Inferior parietal cortex (tissue), 1 donor: ENCODE measurements at regions not wholly inside any gene's neighbourhood (a gene's known extent, or its start where the extent isn't known, plus 50 kb on each side); places are given as distances from the start of the nearest gene placed in this dataset.

Experiments used
- DNase-seq: peaks from one replicate; pipeline ENCODE4 v3.0.0-alpha.2; 2016; ENCODE audit errors: extremely low spot score

DNA sequence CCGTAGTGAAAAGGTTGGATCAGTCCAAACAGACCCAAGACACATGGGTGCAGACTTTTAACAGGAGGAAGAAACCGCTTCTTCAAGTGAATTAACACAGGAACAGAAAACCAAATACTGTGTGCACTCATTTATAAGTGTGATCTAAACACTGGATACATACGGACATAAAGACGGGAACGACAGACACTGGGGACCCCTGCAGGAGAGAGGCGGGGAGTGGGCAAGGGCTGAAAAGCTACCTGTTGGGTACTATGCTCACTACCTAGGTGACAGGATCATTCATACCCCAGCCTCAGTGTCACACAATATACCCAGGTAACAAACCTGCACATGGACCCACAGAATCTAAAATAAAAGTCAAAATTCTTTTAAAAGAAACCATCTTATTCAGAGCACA, 326.0 kb upstream of the NOCT start:
- no peak for DNase-seq

GRCh38 chr4:138689187-138689586, 326.4 kb upstream of the NOCT start:
- no peak for DNase-seq

GRCh38 chr4:138688408-138689085, 327.0 kb upstream of the NOCT start:
- no peak for DNase-seq

DNA sequence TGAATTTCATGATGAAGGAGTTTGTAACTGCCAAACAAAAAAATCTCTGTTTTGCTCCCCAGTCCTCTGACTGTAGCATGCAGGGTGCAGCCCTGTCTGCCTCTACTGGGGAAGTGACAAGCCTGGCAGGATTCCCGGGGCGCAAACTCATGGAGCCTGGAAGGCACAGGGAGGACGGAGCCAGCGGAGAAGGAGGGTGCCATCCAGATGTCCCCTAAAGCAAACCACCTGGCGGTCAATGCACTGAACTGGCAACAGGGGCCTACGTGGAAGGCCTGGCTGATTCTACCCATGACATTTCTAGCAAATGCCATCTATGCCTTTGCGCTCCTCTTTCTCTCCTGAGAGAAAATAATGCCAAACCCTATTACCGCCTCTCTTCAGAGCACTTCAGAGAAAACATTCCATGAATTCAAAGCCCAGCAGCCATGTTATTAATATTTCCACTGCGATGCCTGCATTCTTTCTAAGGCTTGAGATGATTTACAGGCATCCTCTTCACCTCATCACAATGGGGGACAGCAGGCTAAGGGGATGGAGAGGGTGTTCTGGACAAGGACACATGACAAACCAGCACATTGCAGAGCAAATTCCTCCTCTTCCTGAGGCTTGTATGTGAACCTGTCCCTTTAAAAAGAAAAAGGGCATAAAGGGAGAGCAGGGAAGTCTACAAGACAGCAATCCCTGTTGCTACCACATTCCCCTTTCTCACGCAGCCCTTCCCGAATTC, 329.3 kb upstream of the NOCT start:
- DNase-seq: no peak

GRCh38 chr4:138685316-138685715, 330.3 kb upstream of the NOCT start:
- DNase-seq: no peak

DNA sequence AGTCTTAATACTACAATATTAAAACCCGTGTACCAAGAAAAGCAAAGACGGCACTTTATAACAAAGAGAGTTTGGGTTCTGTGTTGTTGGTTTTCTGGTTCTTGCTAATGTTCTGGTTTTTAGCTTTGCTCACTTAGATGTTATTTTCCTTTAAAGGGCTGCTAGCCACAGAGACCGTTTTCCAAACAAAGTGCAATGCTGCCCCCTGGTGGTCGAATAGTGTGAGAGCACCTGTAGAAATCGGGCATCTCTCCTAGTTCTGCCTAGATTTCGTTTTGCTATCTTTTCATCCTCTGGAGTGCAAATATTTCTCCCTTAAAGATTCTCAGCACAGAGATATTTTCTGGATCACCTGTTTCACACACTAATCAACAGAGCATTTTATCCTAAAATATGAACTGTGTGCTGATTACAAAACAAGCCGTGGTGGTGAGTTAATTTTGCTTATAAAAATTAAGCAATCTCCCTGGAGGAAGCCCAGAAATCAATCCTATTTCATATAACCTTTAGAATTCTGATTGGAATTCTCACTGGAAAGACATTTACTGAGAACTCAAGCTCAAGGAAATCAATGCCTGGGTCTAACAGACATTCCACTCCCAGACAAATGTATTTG, 334.5 kb upstream of the NOCT start:
- DNase-seq: peak; percentile 98

- DNase-seq: no peak
Observed at GRCh38 chr4:138680256-138680655, 335.3 kb upstream of the NOCT start.

- no peak for DNase-seq
Observed at GRCh38 chr4:138678985-138679746, 336.4 kb upstream of the NOCT start.

DNA sequence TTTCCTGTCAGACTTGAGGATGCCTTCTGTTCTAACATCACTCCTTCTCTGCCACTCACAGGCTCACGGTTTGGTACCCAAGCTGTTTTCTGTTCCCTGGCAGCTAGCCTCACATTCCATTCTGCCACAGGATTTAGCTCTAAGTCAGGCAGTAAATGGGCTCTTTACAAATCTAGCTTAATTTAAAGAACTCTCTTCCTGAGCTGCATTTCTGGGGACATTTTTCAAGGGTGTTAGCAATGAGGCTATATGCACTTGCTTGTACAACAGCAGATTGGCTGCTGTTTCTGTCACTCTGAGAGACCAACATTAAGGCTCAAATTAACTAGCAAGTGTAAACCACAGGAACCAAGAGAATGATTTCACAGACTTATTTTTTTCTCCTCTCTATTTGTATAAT, 337.8 kb upstream of the NOCT start:
- DNase-seq: no peak

DNA sequence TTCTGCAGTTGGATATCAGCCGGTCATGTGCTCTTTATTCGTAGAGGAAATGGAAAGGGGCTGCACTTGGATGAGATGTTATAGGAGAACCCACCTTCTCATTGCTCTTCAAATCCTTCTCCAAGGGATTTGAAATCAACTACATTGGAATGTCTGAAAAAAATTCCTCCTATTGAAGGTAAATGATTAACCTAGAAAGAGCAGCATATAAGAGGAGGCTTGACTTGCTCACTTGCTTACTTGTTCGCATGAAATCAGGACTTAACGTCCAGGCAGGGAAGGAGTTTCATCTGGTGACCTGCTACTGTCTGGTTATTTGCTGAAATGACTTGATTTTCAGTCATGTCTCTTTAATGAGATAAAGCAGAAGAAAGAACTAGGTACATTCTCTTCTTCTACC, 338.4 kb upstream of the NOCT start:
- DNase-seq: no peak

DNA sequence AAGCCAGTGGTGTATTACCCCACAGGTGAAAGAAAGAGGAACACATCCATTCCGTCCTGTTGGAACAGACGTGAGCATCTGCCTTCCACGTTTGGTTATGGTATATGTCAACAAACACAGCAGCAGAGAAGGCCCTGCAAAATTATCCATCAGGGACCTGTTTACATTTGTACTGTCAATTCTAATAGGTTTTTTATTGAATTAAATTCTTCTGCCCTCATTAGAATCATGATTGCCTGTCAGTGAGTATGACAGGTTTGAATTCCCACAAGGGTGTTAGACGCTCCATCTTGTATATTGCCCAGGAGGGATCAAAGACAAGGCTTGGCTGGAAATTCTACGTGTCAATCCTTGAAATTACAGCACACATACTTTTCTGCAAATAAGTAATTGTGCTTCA, 339.9 kb upstream of the NOCT start:
- DNase-seq: no peak

- DNase-seq: no peak
Observed at GRCh38 chr4:138674209-138674608, 341.4 kb upstream of the NOCT start.

- no peak for DNase-seq
Observed at GRCh38 chr4:138673053-138673452, 342.5 kb upstream of the NOCT start.

- no peak for DNase-seq
Observed at GRCh38 chr4:138672393-138672976, 343.1 kb upstream of the NOCT start.

DNA sequence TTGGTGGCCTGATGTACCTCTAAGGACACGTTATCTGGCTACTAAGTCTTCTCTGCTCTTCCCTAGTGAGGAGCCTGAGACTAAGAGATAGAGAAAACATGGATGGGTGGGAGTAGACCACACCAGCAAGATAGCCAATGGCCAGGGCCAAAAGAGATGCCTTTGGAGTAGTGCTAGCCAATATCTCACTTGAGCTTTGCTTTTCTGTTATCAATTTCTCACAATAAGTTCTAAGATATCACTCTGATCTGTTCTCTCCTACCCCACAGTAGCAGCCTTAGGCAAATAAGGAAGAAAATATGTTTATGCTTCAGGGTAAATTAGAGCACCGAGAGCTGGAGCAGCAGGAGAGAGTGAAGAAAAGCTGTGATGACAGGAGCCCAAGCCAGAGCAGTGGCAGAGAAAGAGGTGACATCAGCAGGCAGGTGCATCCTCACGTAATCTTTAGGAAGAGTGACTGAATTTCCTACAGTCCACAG, 343.9 kb upstream of the NOCT start:
- no peak for DNase-seq

DNA sequence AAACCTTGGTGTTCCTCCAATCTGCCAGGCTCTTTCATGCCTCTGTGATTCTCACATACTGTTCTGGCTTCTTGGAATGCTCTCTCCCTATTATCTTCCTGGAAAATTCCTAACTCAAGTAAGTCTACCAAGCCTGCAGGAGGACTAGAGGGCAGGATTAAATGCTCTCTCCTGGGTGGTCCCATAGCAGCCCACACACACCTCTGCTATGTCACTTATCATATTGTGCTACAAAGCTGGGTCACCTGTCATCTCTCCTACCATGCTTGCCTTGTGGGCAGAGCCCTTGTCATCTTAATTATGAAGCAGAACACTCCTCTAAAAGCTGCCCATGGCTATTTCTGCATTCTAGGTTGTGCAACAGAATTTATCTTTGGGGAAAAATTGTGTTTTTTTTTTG, 344.5 kb upstream of the NOCT start:
- no peak for DNase-seq

DNA sequence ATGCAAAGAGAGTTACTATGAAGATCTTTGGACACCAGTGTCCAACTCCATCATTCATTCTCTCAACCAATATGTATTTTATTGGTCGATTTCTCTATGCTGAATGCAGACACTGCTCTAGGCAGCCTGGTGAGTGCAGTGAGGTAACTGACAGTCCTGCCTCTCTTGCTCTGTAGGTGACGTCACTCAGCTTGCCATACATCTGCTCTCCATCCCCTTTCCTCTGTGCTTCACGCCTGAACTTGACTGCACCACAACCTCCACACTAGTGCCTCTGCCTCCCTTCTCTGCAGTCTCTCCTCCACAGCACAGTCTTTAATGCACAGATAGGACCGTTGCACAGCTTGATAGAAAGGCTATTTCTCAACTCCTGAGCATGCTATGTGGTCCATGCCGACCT, 344.9 kb upstream of the NOCT start:
- DNase-seq: no peak

DNA sequence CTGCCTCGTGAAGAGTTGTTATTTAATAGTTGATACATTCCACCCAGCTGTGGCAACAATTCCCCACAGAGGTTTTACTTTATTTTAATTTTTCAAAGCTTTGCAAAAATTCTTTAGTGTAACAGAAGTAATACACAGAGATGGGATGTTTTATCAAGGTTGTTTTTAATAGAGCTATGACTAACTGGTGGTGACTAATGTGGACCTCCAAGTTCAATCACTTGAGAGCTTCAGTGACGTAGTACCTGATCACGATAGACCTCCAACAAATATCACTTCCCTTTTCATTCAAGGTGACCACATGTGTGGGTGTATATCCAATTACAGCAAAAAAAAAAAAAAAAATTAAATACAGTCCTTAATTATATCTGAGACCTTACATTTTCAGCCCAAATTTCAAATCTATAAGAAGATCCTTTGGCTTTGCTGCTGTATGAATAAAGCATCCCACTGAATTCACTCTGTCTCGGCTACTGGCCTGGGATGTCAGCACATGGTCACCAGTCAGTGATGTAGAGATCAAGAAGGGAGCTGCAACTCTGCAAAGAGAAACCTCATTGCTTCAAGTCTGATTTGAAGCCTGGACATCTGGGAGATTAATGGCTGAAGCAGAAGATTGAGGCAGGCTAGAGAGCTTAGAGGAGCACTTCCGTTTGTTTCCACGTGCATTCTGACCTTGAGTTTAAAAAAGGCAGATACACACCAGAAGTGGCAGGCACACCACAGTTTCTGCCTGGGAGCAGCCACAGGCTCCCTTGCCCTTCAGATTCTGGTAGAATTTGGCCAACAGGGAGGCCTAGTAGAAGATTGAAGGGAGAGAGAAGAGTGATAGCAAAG, 345.9 kb upstream of the NOCT start:
- DNase-seq: no peak

- DNase-seq: no peak
Observed at GRCh38 chr4:138668309-138668708, 347.3 kb upstream of the NOCT start.

- DNase-seq: no peak
Observed at GRCh38 chr4:138666366-138666765, 349.2 kb upstream of the NOCT start.

DNA sequence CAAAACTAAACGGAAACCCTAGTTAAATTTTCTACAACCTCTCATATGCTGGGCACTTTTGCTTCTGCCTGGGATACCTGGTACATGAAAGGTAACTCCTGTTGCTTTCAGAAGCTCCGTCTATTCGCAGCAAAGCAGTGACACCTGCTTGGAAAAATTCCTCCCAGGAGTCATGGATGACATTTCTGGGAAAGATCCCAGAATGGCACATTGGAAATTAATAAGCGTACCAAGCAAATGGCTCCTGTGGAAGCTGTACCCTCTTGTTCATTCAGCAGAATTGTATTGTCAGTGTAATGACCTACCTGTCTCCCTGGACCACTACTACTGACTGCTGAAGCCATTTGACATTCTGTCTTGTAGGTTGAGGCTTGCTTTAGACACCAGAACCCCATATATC, 349.7 kb upstream of the NOCT start:
- no peak for DNase-seq
